ENCODE measurements at regions not wholly inside any gene's neighbourhood (a gene's known extent, or its start where the extent isn't known, plus 50 kb on each side); places are given as distances from the start of the nearest gene placed in this dataset.

GRCh38 chr18:77597726-77598125, 348.1 kb downstream of the GALR1 start:
- DNase-seq: no peak

GRCh38 chr18:77600674-77601073, 351.0 kb downstream of the GALR1 start:
- DNase-seq: no peak

- DNase-seq: no peak
Observed at GRCh38 chr18:77601567-77601966, 351.9 kb downstream of the GALR1 start.

GRCh38 chr18:77607087-77607486, 357.4 kb downstream of the GALR1 start:
- no peak for DNase-seq

GRCh38 chr18:77608807-77609206, 359.2 kb downstream of the GALR1 start:
- DNase-seq: no peak

- DNase-seq: no peak
Observed at GRCh38 chr18:77617694-77618093, 368.0 kb downstream of the GALR1 start.

- no peak for DNase-seq
Observed at GRCh38 chr18:77619525-77619924, 369.9 kb downstream of the GALR1 start.

GRCh38 chr18:77622009-77622692, 372.5 kb downstream of the GALR1 start:
- DNase-seq: no peak

- no peak for DNase-seq
Observed at GRCh38 chr18:77632758-77633157, 383.1 kb downstream of the GALR1 start.

GRCh38 chr18:77634494-77634893, 384.8 kb downstream of the GALR1 start:
- no peak for DNase-seq

- DNase-seq: no peak
Observed at GRCh38 chr18:77635451-77635850, 385.8 kb downstream of the GALR1 start.

- DNase-seq: no peak
Observed at GRCh38 chr18:77635858-77636257, 386.2 kb downstream of the GALR1 start.

- DNase-seq: no peak
Observed at GRCh38 chr18:77645170-77645872, 395.7 kb downstream of the GALR1 start.

- DNase-seq: no peak
Observed at GRCh38 chr18:77647472-77647871, 397.8 kb downstream of the GALR1 start.

- no peak for DNase-seq
Observed at GRCh38 chr18:77648411-77648810, 398.8 kb downstream of the GALR1 start.

- peak; percentile 11 for DNase-seq
Observed at GRCh38 chr18:77650799-77651385, 401.2 kb downstream of the GALR1 start.

GRCh38 chr18:77651441-77651840, 401.8 kb downstream of the GALR1 start:
- no peak for DNase-seq

GRCh38 chr18:77653792-77654191, 404.1 kb downstream of the GALR1 start:
- DNase-seq: no peak

GRCh38 chr18:77654302-77654701, 404.7 kb downstream of the GALR1 start:
- no peak for DNase-seq

- DNase-seq: no peak
Observed at GRCh38 chr18:77657651-77658298, 408.1 kb downstream of the GALR1 start.

GRCh38 chr18:77658299-77658662, 408.6 kb downstream of the GALR1 start:
- no peak for DNase-seq

GRCh38 chr18:77658751-77659448, 409.3 kb downstream of the GALR1 start:
- no peak for DNase-seq

- no peak for DNase-seq
Observed at GRCh38 chr18:77666613-77667012, 417.0 kb downstream of the GALR1 start.
